ENCODE measurements at regions not wholly inside any gene's neighbourhood (a gene's known extent, or its start where the extent isn't known, plus 50 kb on each side); places are given as distances from the start of the nearest gene placed in this dataset.

DNA sequence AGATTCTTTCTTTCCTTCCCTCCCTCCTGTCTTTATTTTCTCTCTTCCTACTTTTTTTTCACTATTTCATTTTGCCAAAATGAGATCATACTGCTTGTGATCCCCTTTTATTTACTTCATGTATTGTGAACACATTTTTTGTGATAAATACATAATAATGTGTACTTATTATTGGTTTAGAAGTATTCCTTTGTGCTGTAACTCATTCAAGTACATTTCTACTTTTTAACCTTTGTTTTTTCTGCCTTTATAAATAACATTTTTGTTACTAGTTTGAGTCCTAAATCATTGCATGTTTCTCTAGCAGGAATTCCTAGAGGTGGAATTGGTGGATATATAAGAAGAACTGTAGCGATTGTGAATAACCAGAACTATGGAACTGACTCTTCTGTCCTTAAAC, 214.5 kb upstream of the SFRP2 start:
- TF ChIP-seq, protein P1, sequence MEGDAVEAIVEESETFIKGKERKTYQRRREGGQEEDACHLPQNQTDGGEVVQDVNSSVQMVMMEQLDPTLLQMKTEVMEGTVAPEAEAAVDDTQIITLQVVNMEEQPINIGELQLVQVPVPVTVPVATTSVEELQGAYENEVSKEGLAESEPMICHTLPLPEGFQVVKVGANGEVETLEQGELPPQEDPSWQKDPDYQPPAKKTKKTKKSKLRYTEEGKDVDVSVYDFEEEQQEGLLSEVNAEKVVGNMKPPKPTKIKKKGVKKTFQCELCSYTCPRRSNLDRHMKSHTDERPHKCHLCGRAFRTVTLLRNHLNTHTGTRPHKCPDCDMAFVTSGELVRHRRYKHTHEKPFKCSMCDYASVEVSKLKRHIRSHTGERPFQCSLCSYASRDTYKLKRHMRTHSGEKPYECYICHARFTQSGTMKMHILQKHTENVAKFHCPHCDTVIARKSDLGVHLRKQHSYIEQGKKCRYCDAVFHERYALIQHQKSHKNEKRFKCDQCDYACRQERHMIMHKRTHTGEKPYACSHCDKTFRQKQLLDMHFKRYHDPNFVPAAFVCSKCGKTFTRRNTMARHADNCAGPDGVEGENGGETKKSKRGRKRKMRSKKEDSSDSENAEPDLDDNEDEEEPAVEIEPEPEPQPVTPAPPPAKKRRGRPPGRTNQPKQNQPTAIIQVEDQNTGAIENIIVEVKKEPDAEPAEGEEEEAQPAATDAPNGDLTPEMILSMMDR (IDR thresholded peaks at IDR 0.05 in 2 of 3, conservative IDR thresholded peaks at IDR 0.05 in 1 of 3; ENCODE audit: control insufficient read depth in 2 of 3, extremely low read depth in 1 of 3, insufficient read depth in 1 of 3, low read depth in 3 of 3, low read length in 3 of 3) = no peak
- no peak for TF ChIP-seq SREBF2 (IDR thresholded peaks at IDR 0.05; ENCODE audit: low read length)
- no peak for TF ChIP-seq PKNOX1 (IDR thresholded peaks at IDR 0.05)
- TF ChIP-seq MEF2A (IDR thresholded peaks at IDR 0.05; ENCODE audit: insufficient read depth, low read depth, low read length) = no peak
- no peak for TF ChIP-seq POLR2AphosphoS5 (IDR thresholded peaks at IDR 0.05; ENCODE audit: low read length)
- no peak for TF ChIP-seq FOXK2 (IDR thresholded peaks at IDR 0.05)
- no peak for TF ChIP-seq GABPA (IDR thresholded peaks at IDR 0.05; ENCODE audit: low read depth)
- no peak for TF ChIP-seq BRCA1 (IDR thresholded peaks at IDR 0.05; ENCODE audit: low read depth, low read length)
- no peak for TF ChIP-seq YBX1 (IDR thresholded peaks at IDR 0.05)
- no peak for TF ChIP-seq MEF2B (IDR thresholded peaks at IDR 0.05; ENCODE audit: partially characterized antibody, poor library complexity, severe bottlenecking)
- TF ChIP-seq POLR2A (IDR thresholded peaks at IDR 0.05; ENCODE audit: low read depth, low read length) = no peak
